ENCODE measurements at regions not wholly inside any gene's neighbourhood (a gene's known extent, or its start where the extent isn't known, plus 50 kb on each side); places are given as distances from the start of the nearest gene placed in this dataset.

- TF ChIP-seq, protein P1, sequence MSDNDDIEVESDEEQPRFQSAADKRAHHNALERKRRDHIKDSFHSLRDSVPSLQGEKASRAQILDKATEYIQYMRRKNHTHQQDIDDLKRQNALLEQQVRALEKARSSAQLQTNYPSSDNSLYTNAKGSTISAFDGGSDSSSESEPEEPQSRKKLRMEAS (IDR thresholded peaks at IDR 0.05): no peak
Measured at GRCh38 chr9:108377382-108377781, 478.4 kb downstream of the ACTL7B start (continued).

GRCh38 chr9:108376140-108376539 is 479.6 kb downstream of the ACTL7B start:
- Histone ChIP-seq H3K79me2 (ENCODE audit: insufficient read depth, low read length) (no peaks in the 10 kb centered on the region), H3K4me3 (replicated peaks in 1 of 2; ENCODE audit: low read depth in 1 of 2, low read length in 2 of 2) (no peak overlapping the region), H3K4me1 (ENCODE audit: control insufficient read depth in 1 of 2, insufficient read depth in 2 of 2, low read length in 2 of 2) (no peaks in the 10 kb centered on the region), H2AFZ (ENCODE audit: low read depth, low read length, poor library complexity, severe bottlenecking) (no peak overlapping the region), H3K27ac (ENCODE audit: low read depth, low read length) (no peak overlapping the region), H4K20me1 (ENCODE audit: insufficient read depth) (no peaks in the 10 kb centered on the region), H3K27me3 (ENCODE audit: insufficient read depth, low read length) (no peaks in the 10 kb centered on the region), H3K36me3 (ENCODE audit: control insufficient read depth in 1 of 2, insufficient read depth in 2 of 2, low read length in 2 of 2) (no peaks in the 10 kb centered on the region), H3K9me2 (ENCODE audit: insufficient read depth) (no peaks in the 10 kb centered on the region), H3K4me2 (ENCODE audit: low read length) (no peak overlapping the region), H3K9ac (ENCODE audit: low read length) (no peak overlapping the region), H3K9me3 (ENCODE audit: control insufficient read depth in 1 of 2, insufficient read depth in 1 of 2, low read depth in 1 of 2, low read length in 2 of 2) (no peaks in the 10 kb centered on the region)
- no peak for ATAC-seq
- DNase-seq (ENCODE audit: low read depth, low spot score): no peak
- CTCF ChIA-PET: no interaction called here
- RAD21 ChIA-PET (ENCODE audit: low non-redundant PET in 1 of 2, low total read pairs in 2 of 2, uncharacterized antibody in 2 of 2, unreplicated experiment in 2 of 2): no interaction called here
- no peak for TF ChIP-seq ELF1 (IDR thresholded peaks at IDR 0.05; ENCODE audit: borderline replicate concordance, low read depth)
- no peak for TF ChIP-seq SP1 (IDR thresholded peaks at IDR 0.05; ENCODE audit: low read depth)
- no peak for TF ChIP-seq SRF (IDR thresholded peaks at IDR 0.05; ENCODE audit: low read depth)
- TF ChIP-seq, protein P2, sequence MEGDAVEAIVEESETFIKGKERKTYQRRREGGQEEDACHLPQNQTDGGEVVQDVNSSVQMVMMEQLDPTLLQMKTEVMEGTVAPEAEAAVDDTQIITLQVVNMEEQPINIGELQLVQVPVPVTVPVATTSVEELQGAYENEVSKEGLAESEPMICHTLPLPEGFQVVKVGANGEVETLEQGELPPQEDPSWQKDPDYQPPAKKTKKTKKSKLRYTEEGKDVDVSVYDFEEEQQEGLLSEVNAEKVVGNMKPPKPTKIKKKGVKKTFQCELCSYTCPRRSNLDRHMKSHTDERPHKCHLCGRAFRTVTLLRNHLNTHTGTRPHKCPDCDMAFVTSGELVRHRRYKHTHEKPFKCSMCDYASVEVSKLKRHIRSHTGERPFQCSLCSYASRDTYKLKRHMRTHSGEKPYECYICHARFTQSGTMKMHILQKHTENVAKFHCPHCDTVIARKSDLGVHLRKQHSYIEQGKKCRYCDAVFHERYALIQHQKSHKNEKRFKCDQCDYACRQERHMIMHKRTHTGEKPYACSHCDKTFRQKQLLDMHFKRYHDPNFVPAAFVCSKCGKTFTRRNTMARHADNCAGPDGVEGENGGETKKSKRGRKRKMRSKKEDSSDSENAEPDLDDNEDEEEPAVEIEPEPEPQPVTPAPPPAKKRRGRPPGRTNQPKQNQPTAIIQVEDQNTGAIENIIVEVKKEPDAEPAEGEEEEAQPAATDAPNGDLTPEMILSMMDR (IDR thresholded peaks at IDR 0.05 in 2 of 3, conservative IDR thresholded peaks at IDR 0.05 in 1 of 3; ENCODE audit: borderline replicate concordance in 1 of 3, insufficient read depth in 1 of 3, low read depth in 2 of 3, low read length in 2 of 3): no peak
- no peak for TF ChIP-seq POLR2A (IDR thresholded peaks at IDR 0.05; ENCODE audit: borderline replicate concordance, extremely low read depth, insufficient read depth, insufficient read length)
- TF ChIP-seq, protein P1 (IDR thresholded peaks at IDR 0.05): no peak
- TF ChIP-seq YY1 (IDR thresholded peaks at IDR 0.05; ENCODE audit: extremely low read depth, insufficient replicate concordance, low read depth, low read length): no peak
- no peak for TF ChIP-seq TCF7L2 (IDR thresholded peaks at IDR 0.05; ENCODE audit: borderline replicate concordance, extremely low read depth, insufficient read depth, insufficient read length)
- no peak for TF ChIP-seq POLR2AphosphoS5 (IDR thresholded peaks at IDR 0.05; ENCODE audit: low read depth, low read length)
- no peak for TF ChIP-seq EZH2phosphoT487 (IDR thresholded peaks at IDR 0.05; ENCODE audit: borderline replicate concordance)
- TF ChIP-seq RAD21 (IDR thresholded peaks at IDR 0.05; ENCODE audit: low read depth): no peak
- TF ChIP-seq EGR1 (IDR thresholded peaks at IDR 0.05; ENCODE audit: low read depth): no peak
- TF ChIP-seq, protein P3, sequence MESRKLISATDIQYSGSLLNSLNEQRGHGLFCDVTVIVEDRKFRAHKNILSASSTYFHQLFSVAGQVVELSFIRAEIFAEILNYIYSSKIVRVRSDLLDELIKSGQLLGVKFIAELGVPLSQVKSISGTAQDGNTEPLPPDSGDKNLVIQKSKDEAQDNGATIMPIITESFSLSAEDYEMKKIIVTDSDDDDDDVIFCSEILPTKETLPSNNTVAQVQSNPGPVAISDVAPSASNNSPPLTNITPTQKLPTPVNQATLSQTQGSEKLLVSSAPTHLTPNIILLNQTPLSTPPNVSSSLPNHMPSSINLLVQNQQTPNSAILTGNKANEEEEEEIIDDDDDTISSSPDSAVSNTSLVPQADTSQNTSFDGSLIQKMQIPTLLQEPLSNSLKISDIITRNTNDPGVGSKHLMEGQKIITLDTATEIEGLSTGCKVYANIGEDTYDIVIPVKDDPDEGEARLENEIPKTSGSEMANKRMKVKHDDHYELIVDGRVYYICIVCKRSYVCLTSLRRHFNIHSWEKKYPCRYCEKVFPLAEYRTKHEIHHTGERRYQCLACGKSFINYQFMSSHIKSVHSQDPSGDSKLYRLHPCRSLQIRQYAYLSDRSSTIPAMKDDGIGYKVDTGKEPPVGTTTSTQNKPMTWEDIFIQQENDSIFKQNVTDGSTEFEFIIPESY (IDR thresholded peaks at IDR 0.05; ENCODE audit: extremely low read depth, insufficient replicate concordance, low read length): no peak
- no peak for TF ChIP-seq CBX3 (IDR thresholded peaks at IDR 0.05; ENCODE audit: low read depth)
- no peak for TF ChIP-seq FOSL1 (IDR thresholded peaks at IDR 0.05; ENCODE audit: low read depth)
- intact Hi-C loops (cut with micrococcal nuclease): no loop called here
- BruUV-seq (replicated peaks): no TSS peak
- POLR2A ChIA-PET: no interaction called here

Measured in HCT116 (cell line).